SK-N-SH (cell line): ENCODE measurements at regions not wholly inside any gene's neighbourhood (a gene's known extent, or its start where the extent isn't known, plus 50 kb on each side); places are given as distances from the start of the nearest gene placed in this dataset.

Source experiments
- CTCF ChIA-PET: fragments of 300-600, 350-600 bp; formaldehyde crosslinking; extraction: SDS; loops from one replicate; lab custom pipeline; 2021; lab: Yijun Ruan, JAX
- POLR2A ChIA-PET: fragments of 350-600 bp; sonication (Branson Sonifier 250); formaldehyde crosslinking; extraction: SDS; loops from one replicate; lab custom pipeline; 2020; ENCODE audit warnings: antibody characterized with exemption, inconsistent platforms; lab: Yijun Ruan, JAX
- DNase-seq: peaks from one replicate; pipeline ENCODE4 v3.0.0; 2012
- H2AFZ ChIP-seq: fragments of 200-600 bp; sonication (generic); 2 replicates; pipeline ENCODE4 v1.8.1; 2016; ENCODE audit warnings: antibody characterized with exemption, mild to moderate bottlenecking, low read depth
- H3F3A ChIP-seq: fragments of 200-600 bp; sonication (generic); replicated peaks from 2 replicates; pipeline ENCODE3; 2016; ENCODE audit warnings: antibody characterized with exemption, mild to moderate bottlenecking; ENCODE audit not compliant: insufficient read depth
- H3K27ac ChIP-seq, 2 experiments: fragments of 200-500 bp in 1 of 2; fragments of 200-600 bp in 1 of 2; sonication (Bioruptor generic) in 1 of 2; sonication (generic), shearing (Covaris generic) in 1 of 2; 2 replicates each; pipeline versions ENCODE4 v1.5.1 to v1.6.1; 2014 to 2016; ENCODE audit warnings: low read depth in 2 of 2, inconsistent platforms in 1 of 2, low read length in 1 of 2, mild to moderate bottlenecking in 1 of 2, mixed read lengths in 1 of 2
- H3K27me3 ChIP-seq: fragments of 200-600 bp; sonication (generic), shearing (Covaris generic); 2 replicates; pipeline ENCODE4 v1.6.1; 2016; ENCODE audit warnings: mixed run types; ENCODE audit not compliant: insufficient read depth
- H3K36me3 ChIP-seq, 2 experiments: fragments of 200-500 bp in 1 of 2; fragments of 200-600 bp in 1 of 2; sonication (Bioruptor generic) in 1 of 2; sonication (generic) in 1 of 2; replicated peaks in 1 of 2; 2 replicates each; pipeline versions ENCODE3 to v1.5.1; 2014 to 2016; ENCODE audit warnings: low read length in 1 of 2, mild to moderate bottlenecking in 1 of 2; ENCODE audit not compliant: insufficient read depth in 2 of 2, control insufficient read depth in 1 of 2
- H3K4me1 ChIP-seq, 2 experiments: fragments of 200-500 bp in 1 of 2; fragments of 200-600 bp in 1 of 2; sonication (Bioruptor generic) in 1 of 2; sonication (generic), shearing (Covaris generic) in 1 of 2; 2 replicates each; pipeline versions ENCODE4 v1.5.1 to v1.6.1; 2014 to 2016; ENCODE audit warnings: low read depth in 1 of 2, low read length in 1 of 2, mixed run types in 1 of 2; ENCODE audit not compliant: insufficient read depth in 2 of 2, control insufficient read depth in 1 of 2
- H3K4me2 ChIP-seq: fragments of 200-600 bp; sonication (generic), shearing (Covaris generic); 2 replicates; pipeline ENCODE4 v1.6.1; 2017; ENCODE audit warnings: mixed run types
- H3K4me3 ChIP-seq, 2 experiments: fragments of 200-500 bp in 1 of 2; fragments of 200-600 bp in 1 of 2; sonication (Bioruptor generic) in 1 of 2; sonication (generic), shearing (Covaris generic) in 1 of 2; 2 replicates each; pipeline versions ENCODE4 v1.5.1 to v1.8.1; 2014 to 2016; ENCODE audit warnings: low read depth in 2 of 2, inconsistent platforms in 1 of 2, low read length in 1 of 2, mild to moderate bottlenecking in 1 of 2, mixed read lengths in 1 of 2, moderate library complexity in 1 of 2
- H3K79me2 ChIP-seq: fragments of 200-600 bp; sonication (generic); 2 replicates; pipeline ENCODE4 v1.8.1; 2017; ENCODE audit warnings: mild to moderate bottlenecking; ENCODE audit not compliant: insufficient read depth
- H3K9ac ChIP-seq: fragments of 200-600 bp; sonication (generic); 2 replicates; pipeline ENCODE4 v1.6.1; 2017; ENCODE audit warnings: mixed run types
- H3K9me2 ChIP-seq: fragments of 200-600 bp; sonication (generic); 2 replicates; pipeline ENCODE4 v1.6.1; 2017; ENCODE audit warnings: mixed run types
- H3K9me3 ChIP-seq: fragments of 200-600 bp; sonication (generic); 2 replicates; pipeline ENCODE4 v1.6.1; 2017; ENCODE audit warnings: mixed run types, mild to moderate bottlenecking, moderate library complexity
- H4K20me1 ChIP-seq: fragments of 200-600 bp; sonication (generic); 2 replicates; pipeline ENCODE4 v1.6.1; 2017; ENCODE audit warnings: mild to moderate bottlenecking, mixed run types; ENCODE audit not compliant: insufficient read depth
- CHD2 ChIP-seq: fragments of 150-350 bp; IDR thresholded peaks from 2 replicates; pipeline ENCODE4 v1.6.1; 2018; ENCODE audit warnings: low read length; ENCODE audit not compliant: partially characterized antibody
- EP300 ChIP-seq, 2 experiments: IDR thresholded peaks; 2 replicates each; pipeline versions ENCODE4 v1.4.0 to v1.6.1; 2012; ENCODE audit warnings: borderline replicate concordance in 1 of 2, low read depth in 1 of 2, low read length in 1 of 2
- FOSL2 ChIP-seq: IDR thresholded peaks from 2 replicates; pipeline ENCODE4 v1.4.0; 2012; ENCODE audit warnings: low read depth, mild to moderate bottlenecking, moderate library complexity, borderline replicate concordance
- IRF3 ChIP-seq: fragments of 150-350 bp; IDR thresholded peaks from 2 replicates; pipeline ENCODE4 v1.6.1; 2016; ENCODE audit warnings: mild to moderate bottlenecking, low read depth, low read length
- JUND ChIP-seq: IDR thresholded peaks from 2 replicates; pipeline ENCODE4 v1.4.0; 2012
- MAX ChIP-seq: IDR thresholded peaks from 2 replicates; pipeline ENCODE4 v1.4.0; 2012; ENCODE audit warnings: low read depth
- MEF2A ChIP-seq: IDR thresholded peaks from 2 replicates; pipeline ENCODE4 v1.4.0; 2012; ENCODE audit warnings: low read depth, borderline replicate concordance
- NFIC ChIP-seq: IDR thresholded peaks from 2 replicates; pipeline ENCODE4 v1.4.0; 2012; ENCODE audit warnings: borderline replicate concordance
- POLR2AphosphoS5 ChIP-seq: IDR thresholded peaks from 2 replicates; pipeline ENCODE4 v1.6.1; 2012; ENCODE audit warnings: low read depth, low read length
- RAD21 ChIP-seq: IDR thresholded peaks from 2 replicates; pipeline ENCODE4 v1.6.1; 2012; ENCODE audit warnings: mild to moderate bottlenecking, low read length
- RCOR1 ChIP-seq: fragments of 150-350 bp; IDR thresholded peaks from 2 replicates; pipeline ENCODE4 v1.6.1; 2017; ENCODE audit warnings: antibody characterized with exemption, low read length
- RFX5 ChIP-seq: IDR thresholded peaks from 2 replicates; pipeline ENCODE4 v1.6.1; 2012; ENCODE audit warnings: mild to moderate bottlenecking, improper control_type of control experiment, low read length
- SIN3A ChIP-seq: IDR thresholded peaks from 2 replicates; pipeline ENCODE4 v1.6.1; 2012; ENCODE audit warnings: low read depth, mild to moderate bottlenecking, low read length, moderate library complexity, borderline replicate concordance
- TCF12 ChIP-seq: IDR thresholded peaks from 2 replicates; pipeline ENCODE4 v1.4.0; 2012
- USF1 ChIP-seq: IDR thresholded peaks from 2 replicates; pipeline ENCODE4 v1.4.0; 2012; ENCODE audit warnings: low read depth, borderline replicate concordance
- USF2 ChIP-seq: fragments of 150-350 bp; IDR thresholded peaks from 2 replicates; pipeline ENCODE4 v1.6.1; 2017; ENCODE audit warnings: antibody characterized with exemption, low read length, low read depth, borderline replicate concordance
- WGBS: methylation state at CpG from one replicate; pipeline ENCODE4 v1.1.6; 2017; ENCODE audit warnings: low lambda C conversion rate; 5-methylcytosine and 5-hydroxymethylcytosine counted together

GRCh38 chr11:130773244-130773820, 142.9 kb downstream of the SNX19 start:
- no peak for DNase-seq
- POLR2A ChIA-PET, result no interaction called here
- no peaks in the 10 kb centered on the region for H3K9me3 ChIP-seq
- H3K9me2 ChIP-seq, result no peaks in the 10 kb centered on the region
- H3K9ac ChIP-seq, result no peak overlapping the region
- peaks cover 19% of the 10 kb centered on the region for H3F3A ChIP-seq
- H3K4me3 ChIP-seq, result no peak overlapping the region
- no peaks in the 10 kb centered on the region for H4K20me1 ChIP-seq
- H2AFZ ChIP-seq, result no peak overlapping the region
- no peaks in the 10 kb centered on the region for H3K36me3 ChIP-seq
- no peak for TF ChIP-seq RCOR1
- peak overlapping the region; percentile 34 for H3K4me2 ChIP-seq
- no peaks in the 10 kb centered on the region for H3K79me2 ChIP-seq
- peak overlapping the region; percentile 73 to 78; a peak in 3 of 4 replicates for H3K27ac ChIP-seq
- no peaks in the 10 kb centered on the region for H3K27me3 ChIP-seq
- CTCF ChIA-PET, result interaction anchor here (1.0 kb wide), 1 partner anchor 9 kb away, joined by 4 read pairs; no protein-coding TSS in a partner anchor
- H3K4me1 ChIP-seq, result peaks cover 5 to 19% of the 10 kb centered on the region in 2 experiments
- WGBS, result 92% methylated on average over 5 of the region's 5 CpGs

GRCh38 chr11:130774703-130775102, 141.6 kb downstream of the SNX19 start:
- TF ChIP-seq FOSL2, result no peak
- no peak for TF ChIP-seq IRF3
- no peak for TF ChIP-seq CHD2
- no peak for TF ChIP-seq JUND
- no peak for TF ChIP-seq MEF2A
- no peak for TF ChIP-seq USF1
- no peak for TF ChIP-seq POLR2AphosphoS5
- no peak for TF ChIP-seq USF2
- no peak for TF ChIP-seq RAD21
- no peak for TF ChIP-seq NFIC
- TF ChIP-seq SIN3A, result no peak
- no peak for TF ChIP-seq RCOR1
- TF ChIP-seq EP300 (IDR thresholded peaks at IDR 0.05; ENCODE audit: borderline replicate concordance in 1 of 2, low read depth in 1 of 2, low read length in 1 of 2), result no peak
- TF ChIP-seq MAX, result no peak
- no peak for TF ChIP-seq RFX5
- TF ChIP-seq TCF12, result no peak

More at GRCh38 chr11:130774703-130775102, 141.6 kb downstream of the SNX19 start:
- Histone ChIP-seq H3K4me3 (no peak overlapping the region), H3K4me2 (no peak overlapping the region), H3K9me2 (no peaks in the 10 kb centered on the region), H3K9ac (no peak overlapping the region), H3K79me2 (no peaks in the 10 kb centered on the region), H3K27me3 (no peaks in the 10 kb centered on the region), H3F3A (peaks cover 19% of the 10 kb centered on the region), H3K36me3 (no peaks in the 10 kb centered on the region), H3K4me1 (peaks cover 5 to 19% of the 10 kb centered on the region in 2 experiments), H4K20me1 (no peaks in the 10 kb centered on the region), H3K9me3 (no peaks in the 10 kb centered on the region), H3K27ac (no peak overlapping the region), H2AFZ (no peak overlapping the region)
- WGBS, result 80% methylated on average over 1 of the region's 3 CpGs
- DNase-seq, result no peak
- CTCF ChIA-PET, result interaction anchor here (1.0 kb wide), 1 partner anchor 340 kb away, joined by 3 read pairs; no protein-coding TSS in a partner anchor
- POLR2A ChIA-PET, result no interaction called here
